ENCODE measurements at regions not wholly inside any gene's neighbourhood (a gene's known extent, or its start where the extent isn't known, plus 50 kb on each side); places are given as distances from the start of the nearest gene placed in this dataset.

DNA sequence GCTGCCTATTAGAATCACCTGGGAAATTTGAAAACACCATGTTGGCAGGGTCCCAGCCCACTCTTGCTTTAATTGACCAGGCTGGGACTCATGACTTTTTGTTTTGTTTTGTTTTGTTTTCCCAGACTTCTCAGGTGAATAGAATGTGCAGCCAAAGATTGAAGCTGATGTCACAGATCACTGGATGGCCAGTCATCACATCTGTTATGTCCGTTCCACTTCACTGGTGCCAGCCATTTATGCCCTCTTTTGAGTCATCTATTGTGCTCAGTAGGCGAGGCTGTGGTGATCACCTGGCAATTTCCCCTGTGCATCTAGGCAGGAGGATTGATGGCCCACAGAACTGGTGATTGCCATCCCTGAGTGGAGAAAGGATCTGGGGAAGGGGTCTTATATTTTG, 297.3 kb downstream of the INSC start:
- TF ChIP-seq, protein P1, sequence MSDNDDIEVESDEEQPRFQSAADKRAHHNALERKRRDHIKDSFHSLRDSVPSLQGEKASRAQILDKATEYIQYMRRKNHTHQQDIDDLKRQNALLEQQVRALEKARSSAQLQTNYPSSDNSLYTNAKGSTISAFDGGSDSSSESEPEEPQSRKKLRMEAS (CRISPR knock-in tag; IDR thresholded peaks at IDR 0.05) = no peak
- TF ChIP-seq, protein P2, sequence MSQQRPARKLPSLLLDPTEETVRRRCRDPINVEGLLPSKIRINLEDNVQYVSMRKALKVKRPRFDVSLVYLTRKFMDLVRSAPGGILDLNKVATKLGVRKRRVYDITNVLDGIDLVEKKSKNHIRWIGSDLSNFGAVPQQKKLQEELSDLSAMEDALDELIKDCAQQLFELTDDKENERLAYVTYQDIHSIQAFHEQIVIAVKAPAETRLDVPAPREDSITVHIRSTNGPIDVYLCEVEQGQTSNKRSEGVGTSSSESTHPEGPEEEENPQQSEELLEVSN (IDR thresholded peaks at IDR 0.05; ENCODE audit: borderline replicate concordance in 1 of 2, extremely low read depth in 1 of 2, insufficient read depth in 1 of 2, insufficient read length in 1 of 2, low read depth in 1 of 2, low read length in 1 of 2, poor library complexity in 1 of 2, severe bottlenecking in 1 of 2) = no peak
- TF ChIP-seq KDM4B (IDR thresholded peaks at IDR 0.05; ENCODE audit: borderline replicate concordance in 2 of 2, low read depth in 1 of 2) = no peak
- TF ChIP-seq, protein P3, sequence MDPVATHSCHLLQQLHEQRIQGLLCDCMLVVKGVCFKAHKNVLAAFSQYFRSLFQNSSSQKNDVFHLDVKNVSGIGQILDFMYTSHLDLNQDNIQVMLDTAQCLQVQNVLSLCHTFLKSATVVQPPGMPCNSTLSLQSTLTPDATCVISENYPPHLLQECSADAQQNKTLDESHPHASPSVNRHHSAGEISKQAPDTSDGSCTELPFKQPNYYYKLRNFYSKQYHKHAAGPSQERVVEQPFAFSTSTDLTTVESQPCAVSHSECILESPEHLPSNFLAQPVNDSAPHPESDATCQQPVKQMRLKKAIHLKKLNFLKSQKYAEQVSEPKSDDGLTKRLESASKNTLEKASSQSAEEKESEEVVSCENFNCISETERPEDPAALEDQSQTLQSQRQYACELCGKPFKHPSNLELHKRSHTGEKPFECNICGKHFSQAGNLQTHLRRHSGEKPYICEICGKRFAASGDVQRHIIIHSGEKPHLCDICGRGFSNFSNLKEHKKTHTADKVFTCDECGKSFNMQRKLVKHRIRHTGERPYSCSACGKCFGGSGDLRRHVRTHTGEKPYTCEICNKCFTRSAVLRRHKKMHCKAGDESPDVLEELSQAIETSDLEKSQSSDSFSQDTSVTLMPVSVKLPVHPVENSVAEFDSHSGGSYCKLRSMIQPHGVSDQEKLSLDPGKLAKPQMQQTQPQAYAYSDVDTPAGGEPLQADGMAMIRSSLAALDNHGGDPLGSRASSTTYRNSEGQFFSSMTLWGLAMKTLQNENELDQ (CRISPR knock-in tag; IDR thresholded peaks at IDR 0.05; ENCODE audit: borderline replicate concordance) = no peak
- TF ChIP-seq, protein P4, sequence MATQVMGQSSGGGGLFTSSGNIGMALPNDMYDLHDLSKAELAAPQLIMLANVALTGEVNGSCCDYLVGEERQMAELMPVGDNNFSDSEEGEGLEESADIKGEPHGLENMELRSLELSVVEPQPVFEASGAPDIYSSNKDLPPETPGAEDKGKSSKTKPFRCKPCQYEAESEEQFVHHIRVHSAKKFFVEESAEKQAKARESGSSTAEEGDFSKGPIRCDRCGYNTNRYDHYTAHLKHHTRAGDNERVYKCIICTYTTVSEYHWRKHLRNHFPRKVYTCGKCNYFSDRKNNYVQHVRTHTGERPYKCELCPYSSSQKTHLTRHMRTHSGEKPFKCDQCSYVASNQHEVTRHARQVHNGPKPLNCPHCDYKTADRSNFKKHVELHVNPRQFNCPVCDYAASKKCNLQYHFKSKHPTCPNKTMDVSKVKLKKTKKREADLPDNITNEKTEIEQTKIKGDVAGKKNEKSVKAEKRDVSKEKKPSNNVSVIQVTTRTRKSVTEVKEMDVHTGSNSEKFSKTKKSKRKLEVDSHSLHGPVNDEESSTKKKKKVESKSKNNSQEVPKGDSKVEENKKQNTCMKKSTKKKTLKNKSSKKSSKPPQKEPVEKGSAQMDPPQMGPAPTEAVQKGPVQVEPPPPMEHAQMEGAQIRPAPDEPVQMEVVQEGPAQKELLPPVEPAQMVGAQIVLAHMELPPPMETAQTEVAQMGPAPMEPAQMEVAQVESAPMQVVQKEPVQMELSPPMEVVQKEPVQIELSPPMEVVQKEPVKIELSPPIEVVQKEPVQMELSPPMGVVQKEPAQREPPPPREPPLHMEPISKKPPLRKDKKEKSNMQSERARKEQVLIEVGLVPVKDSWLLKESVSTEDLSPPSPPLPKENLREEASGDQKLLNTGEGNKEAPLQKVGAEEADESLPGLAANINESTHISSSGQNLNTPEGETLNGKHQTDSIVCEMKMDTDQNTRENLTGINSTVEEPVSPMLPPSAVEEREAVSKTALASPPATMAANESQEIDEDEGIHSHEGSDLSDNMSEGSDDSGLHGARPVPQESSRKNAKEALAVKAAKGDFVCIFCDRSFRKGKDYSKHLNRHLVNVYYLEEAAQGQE (IDR thresholded peaks at IDR 0.05; ENCODE audit: borderline replicate concordance) = no peak
- TF ChIP-seq, protein P4 (CRISPR knock-in tag; IDR thresholded peaks at IDR 0.05; ENCODE audit: low read depth) = no peak
- TF ChIP-seq MED1 (CRISPR knock-in tag; IDR thresholded peaks at IDR 0.05; ENCODE audit: borderline replicate concordance) = no peak
- TF ChIP-seq, protein P5, sequence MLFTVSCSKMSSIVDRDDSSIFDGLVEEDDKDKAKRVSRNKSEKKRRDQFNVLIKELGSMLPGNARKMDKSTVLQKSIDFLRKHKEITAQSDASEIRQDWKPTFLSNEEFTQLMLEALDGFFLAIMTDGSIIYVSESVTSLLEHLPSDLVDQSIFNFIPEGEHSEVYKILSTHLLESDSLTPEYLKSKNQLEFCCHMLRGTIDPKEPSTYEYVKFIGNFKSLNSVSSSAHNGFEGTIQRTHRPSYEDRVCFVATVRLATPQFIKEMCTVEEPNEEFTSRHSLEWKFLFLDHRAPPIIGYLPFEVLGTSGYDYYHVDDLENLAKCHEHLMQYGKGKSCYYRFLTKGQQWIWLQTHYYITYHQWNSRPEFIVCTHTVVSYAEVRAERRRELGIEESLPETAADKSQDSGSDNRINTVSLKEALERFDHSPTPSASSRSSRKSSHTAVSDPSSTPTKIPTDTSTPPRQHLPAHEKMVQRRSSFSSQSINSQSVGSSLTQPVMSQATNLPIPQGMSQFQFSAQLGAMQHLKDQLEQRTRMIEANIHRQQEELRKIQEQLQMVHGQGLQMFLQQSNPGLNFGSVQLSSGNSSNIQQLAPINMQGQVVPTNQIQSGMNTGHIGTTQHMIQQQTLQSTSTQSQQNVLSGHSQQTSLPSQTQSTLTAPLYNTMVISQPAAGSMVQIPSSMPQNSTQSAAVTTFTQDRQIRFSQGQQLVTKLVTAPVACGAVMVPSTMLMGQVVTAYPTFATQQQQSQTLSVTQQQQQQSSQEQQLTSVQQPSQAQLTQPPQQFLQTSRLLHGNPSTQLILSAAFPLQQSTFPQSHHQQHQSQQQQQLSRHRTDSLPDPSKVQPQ (CRISPR knock-in tag; IDR thresholded peaks at IDR 0.05; ENCODE audit: borderline replicate concordance) = no peak
- no peak for TF ChIP-seq YY1 (IDR thresholded peaks at IDR 0.05; ENCODE audit: borderline replicate concordance in 1 of 3, control insufficient read depth in 1 of 3, extremely low read depth in 1 of 3, insufficient read depth in 3 of 3, insufficient read length in 1 of 3, insufficient replicate concordance in 2 of 3, low read depth in 1 of 3, low read length in 2 of 3)
- TF ChIP-seq RAD21 (CRISPR knock-in tag; conservative IDR thresholded peaks at IDR 0.05 in 1 of 2, IDR thresholded peaks at IDR 0.05 in 1 of 2) = no peak
- TF ChIP-seq SRSF1 (IDR thresholded peaks at IDR 0.05; ENCODE audit: low read depth, low read length) = no peak
